ENCODE measurements at regions not wholly inside any gene's neighbourhood (a gene's known extent, or its start where the extent isn't known, plus 50 kb on each side); places are given as distances from the start of the nearest gene placed in this dataset.

DNA sequence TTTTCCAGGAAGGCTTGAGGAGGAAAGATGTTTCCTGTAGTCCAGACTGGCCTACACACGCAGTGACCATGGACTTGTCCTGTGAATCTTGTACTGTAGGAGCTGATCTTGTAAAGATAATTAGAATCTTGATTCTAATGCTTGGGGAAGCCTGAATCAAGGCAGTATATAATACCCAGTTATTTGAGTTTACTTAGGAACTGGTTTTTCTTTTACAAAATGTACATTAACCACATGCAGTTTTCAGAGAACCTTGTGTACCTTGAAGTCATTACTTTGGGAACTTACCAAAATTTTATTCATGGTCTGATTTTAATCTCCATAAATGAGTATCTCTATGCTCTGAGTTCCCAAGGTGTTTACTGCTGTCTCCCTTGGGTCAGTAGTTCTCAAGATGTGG is 439.9 kb upstream of the AZI2 start:
- no peaks in the 10 kb centered on the region for H3K27me3 Mint-ChIP-seq
- no peak overlapping the region for H3K27ac Mint-ChIP-seq
- H3K9me3 Mint-ChIP-seq: no peaks in the 10 kb centered on the region
- H3K9me3 ChIP-seq (ENCODE audit: control insufficient read depth in 1 of 2, insufficient read depth in 1 of 2, low read length in 2 of 2): no peaks in the 10 kb centered on the region
- ATAC-seq (ENCODE audit: poor library complexity): no peak
- TF ChIP-seq, protein P1, sequence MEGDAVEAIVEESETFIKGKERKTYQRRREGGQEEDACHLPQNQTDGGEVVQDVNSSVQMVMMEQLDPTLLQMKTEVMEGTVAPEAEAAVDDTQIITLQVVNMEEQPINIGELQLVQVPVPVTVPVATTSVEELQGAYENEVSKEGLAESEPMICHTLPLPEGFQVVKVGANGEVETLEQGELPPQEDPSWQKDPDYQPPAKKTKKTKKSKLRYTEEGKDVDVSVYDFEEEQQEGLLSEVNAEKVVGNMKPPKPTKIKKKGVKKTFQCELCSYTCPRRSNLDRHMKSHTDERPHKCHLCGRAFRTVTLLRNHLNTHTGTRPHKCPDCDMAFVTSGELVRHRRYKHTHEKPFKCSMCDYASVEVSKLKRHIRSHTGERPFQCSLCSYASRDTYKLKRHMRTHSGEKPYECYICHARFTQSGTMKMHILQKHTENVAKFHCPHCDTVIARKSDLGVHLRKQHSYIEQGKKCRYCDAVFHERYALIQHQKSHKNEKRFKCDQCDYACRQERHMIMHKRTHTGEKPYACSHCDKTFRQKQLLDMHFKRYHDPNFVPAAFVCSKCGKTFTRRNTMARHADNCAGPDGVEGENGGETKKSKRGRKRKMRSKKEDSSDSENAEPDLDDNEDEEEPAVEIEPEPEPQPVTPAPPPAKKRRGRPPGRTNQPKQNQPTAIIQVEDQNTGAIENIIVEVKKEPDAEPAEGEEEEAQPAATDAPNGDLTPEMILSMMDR (IDR thresholded peaks at IDR 0.05): no peak
- H3K27ac ChIP-seq (ENCODE audit: low read depth in 1 of 2, low read length in 2 of 2): no peak overlapping the region
- no peaks in the 10 kb centered on the region for H3K36me3 Mint-ChIP-seq (ENCODE audit: low read depth)
- no peaks in the 10 kb centered on the region for H3K36me3 ChIP-seq (ENCODE audit: insufficient read depth, low read length)
- H3K4me3 ChIP-seq (ENCODE audit: low read length): no peak overlapping the region
- POLR2A ChIA-PET: no interaction called here
- DNase-seq: no peak
- no peak overlapping the region for H3K4me3 Mint-ChIP-seq
- no peaks in the 10 kb centered on the region for H3K4me1 ChIP-seq (ENCODE audit: insufficient read depth, low read length)
- CTCF ChIA-PET: no interaction called here
- H3K27me3 ChIP-seq (ENCODE audit: control insufficient read depth in 1 of 2, insufficient read depth in 2 of 2, low read length in 2 of 2): no peaks in the 10 kb centered on the region
- intact Hi-C loops (cut with DNase I, micrococcal nuclease): no loop called here
- H3K4me1 Mint-ChIP-seq (ENCODE audit: low read depth): no peaks in the 10 kb centered on the region

DNA sequence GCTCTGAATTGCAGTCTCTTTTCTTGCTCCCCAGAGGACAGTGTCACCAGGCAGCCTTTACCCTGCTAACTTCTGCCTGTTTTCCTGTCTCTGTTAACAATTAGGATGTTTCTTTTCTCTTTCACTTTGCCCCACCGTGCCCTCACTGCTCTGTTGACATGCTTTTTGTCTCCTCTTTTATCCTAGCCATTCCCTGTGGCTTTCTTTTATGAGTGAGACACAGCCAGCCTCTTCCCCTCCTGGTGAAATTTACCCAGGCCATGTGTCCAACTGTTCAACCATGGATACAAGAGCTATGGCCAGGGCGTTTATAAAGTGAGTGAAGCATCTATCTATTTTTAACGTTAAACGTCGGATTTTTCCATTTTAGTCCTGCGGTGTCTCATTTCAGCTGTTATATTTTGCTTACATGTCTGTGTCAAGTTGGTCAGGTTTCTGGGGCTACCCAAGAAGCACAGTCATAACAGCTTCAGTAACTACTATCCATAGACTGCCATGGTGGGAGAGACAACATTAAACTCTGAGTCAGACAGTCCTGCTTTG is 443.2 kb upstream of the AZI2 start:
- TF ChIP-seq, protein P1 (IDR thresholded peaks at IDR 0.05): no peak
- POLR2A ChIA-PET: no interaction called here

DNA sequence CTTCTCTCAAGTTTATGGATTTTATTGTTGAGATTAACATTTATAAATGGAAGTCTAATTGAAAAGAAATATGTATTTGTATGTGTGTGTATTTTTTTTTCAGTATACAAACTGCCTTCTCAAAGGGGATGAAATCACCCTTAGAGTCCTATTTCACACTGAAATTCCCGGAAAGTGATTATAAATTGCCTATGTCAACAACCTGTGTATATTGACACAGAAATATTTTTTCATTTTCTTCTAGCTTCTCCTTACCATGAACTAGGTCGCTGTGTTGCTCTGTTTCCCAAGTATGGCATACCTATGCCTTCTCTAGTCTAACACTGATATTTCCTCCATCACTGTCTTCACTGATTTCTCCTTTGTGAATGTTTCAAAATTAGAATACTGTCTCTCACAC is 444.0 kb upstream of the AZI2 start:
- Histone ChIP-seq H3K27ac (ENCODE audit: low read depth in 1 of 2, low read length in 2 of 2) (no peak overlapping the region), H3K36me3 (ENCODE audit: insufficient read depth, low read length) (no peaks in the 10 kb centered on the region), H3K27me3 (ENCODE audit: control insufficient read depth in 1 of 2, insufficient read depth in 2 of 2, low read length in 2 of 2) (no peaks in the 10 kb centered on the region), H3K4me1 (ENCODE audit: insufficient read depth, low read length) (no peaks in the 10 kb centered on the region), H3K4me3 (ENCODE audit: low read length) (no peak overlapping the region), H3K9me3 (ENCODE audit: control insufficient read depth in 1 of 2, insufficient read depth in 1 of 2, low read length in 2 of 2) (no peaks in the 10 kb centered on the region)
- ChIA-PET CTCF (no interaction called here), POLR2A (no interaction called here)
- TF ChIP-seq, protein P1 (IDR thresholded peaks at IDR 0.05): no peak
- Mint-ChIP-seq H3K4me1 (ENCODE audit: low read depth) (no peaks in the 10 kb centered on the region), H3K9me3 (no peaks in the 10 kb centered on the region), H3K27ac (no peak overlapping the region), H3K4me3 (no peak overlapping the region), H3K36me3 (ENCODE audit: low read depth) (no peaks in the 10 kb centered on the region), H3K27me3 (no peaks in the 10 kb centered on the region)
- DNase-seq: no peak
- no peak for ATAC-seq (ENCODE audit: poor library complexity)
- intact Hi-C loops (cut with DNase I, micrococcal nuclease): no loop called here

More for the DNA sequence above, 443.2 kb upstream of the AZI2 start:
- no peak overlapping the region for H3K27ac ChIP-seq (ENCODE audit: low read depth in 1 of 2, low read length in 2 of 2)
- Mint-ChIP-seq H3K4me3 (no peak overlapping the region), H3K27me3 (no peaks in the 10 kb centered on the region), H3K36me3 (ENCODE audit: low read depth) (no peaks in the 10 kb centered on the region), H3K27ac (no peak overlapping the region), H3K4me1 (ENCODE audit: low read depth) (no peaks in the 10 kb centered on the region), H3K9me3 (no peaks in the 10 kb centered on the region)
- CTCF ChIA-PET: no interaction called here
- H3K4me3 ChIP-seq (ENCODE audit: low read length): no peak overlapping the region
- no peaks in the 10 kb centered on the region for H3K9me3 ChIP-seq (ENCODE audit: control insufficient read depth in 1 of 2, insufficient read depth in 1 of 2, low read length in 2 of 2)
- intact Hi-C loops (cut with DNase I, micrococcal nuclease): no loop called here
- H3K27me3 ChIP-seq (ENCODE audit: control insufficient read depth in 1 of 2, insufficient read depth in 2 of 2, low read length in 2 of 2): no peaks in the 10 kb centered on the region
- H3K4me1 ChIP-seq (ENCODE audit: insufficient read depth, low read length): no peaks in the 10 kb centered on the region
- ATAC-seq (ENCODE audit: poor library complexity) (no peak), DNase-seq (no peak)
- H3K36me3 ChIP-seq (ENCODE audit: insufficient read depth, low read length): no peaks in the 10 kb centered on the region
